Upper lobe of left lung (tissue), 6 donors: ENCODE measurements at regions not wholly inside any gene's neighbourhood (a gene's known extent, or its start where the extent isn't known, plus 50 kb on each side); places are given as distances from the start of the nearest gene placed in this dataset.

Experiments
- ATAC-seq, 2 donors: fragments of 200-7000 bp; cut with Tn5 transposase; one replicate each; pipeline ENCODE4 v1.9.1; 2022; ENCODE audit warnings: mild to moderate bottlenecking in 2 of 2, moderate library complexity in 2 of 2; ENCODE audit not compliant: low FRiP score in 2 of 2
- DNase-seq, 2 donors: peaks; one replicate each; pipeline ENCODE4 v3.0.0-alpha.2; 2019 to 2020
- H3K27ac ChIP-seq, 4 donors: fragments of 200-600 bp; sonication (generic); one replicate each; pipeline ENCODE4 v1.5.1; 2016 to 2019
- H3K27me3 ChIP-seq, 4 donors: fragments of 200-600 bp; sonication (generic); one replicate each; pipeline ENCODE4 v1.5.1; 2017 to 2019
- H3K36me3 ChIP-seq, 4 donors: fragments of 200-600 bp; sonication (generic); one replicate each; pipeline ENCODE4 v1.5.1; 2016 to 2019
- H3K4me1 ChIP-seq, 4 donors: fragments of 200-600 bp; sonication (generic); one replicate each; pipeline ENCODE4 v1.5.1; 2018 to 2019
- H3K4me3 ChIP-seq, 4 donors: fragments of 200-600 bp; sonication (generic); one replicate each; pipeline ENCODE4 v1.5.1; 2017 to 2019; ENCODE audit warnings: mild to moderate bottlenecking in 2 of 4, moderate library complexity in 1 of 4
- H3K9me3 ChIP-seq, 4 donors: fragments of 200-600 bp; sonication (generic); one replicate each; pipeline ENCODE4 v1.5.1; 2018 to 2019
- EP300 ChIP-seq, 4 donors: sonication (generic); formaldehyde crosslinking; IDR thresholded peaks; one replicate each; pipeline ENCODE4 v1.5.1; 2017; ENCODE audit warnings: antibody characterized with exemption in 4 of 4, control low read depth in 2 of 4
- POLR2A ChIP-seq, 4 donors: fragments of 450-650 bp; IDR thresholded peaks; one replicate each; pipeline ENCODE4 v1.5.1; 2016 to 2017; ENCODE audit warnings: antibody characterized with exemption in 4 of 4, mild to moderate bottlenecking in 2 of 4
- POLR2AphosphoS5 ChIP-seq, 2 donors: sonication (generic); formaldehyde crosslinking; IDR thresholded peaks; one replicate each; pipeline ENCODE4 v1.5.1; 2017; ENCODE audit warnings: antibody characterized with exemption in 2 of 2
- WGBS, 2 donors: methylation state at CpG; one replicate each; pipeline ENCODE4 v1.1.5; 2017 to 2018; 5-methylcytosine and 5-hydroxymethylcytosine counted together
- TF ChIP-seq, protein P1 (sequence below), 6 experiments: fragments of 450-650 bp in 4 of 6; fragments of 200-600 bp in 2 of 6; sonication (generic) in 2 of 6; IDR thresholded peaks; one replicate each; pipeline ENCODE4 v1.5.1; 2016 to 2019; ENCODE audit warnings: antibody characterized with exemption in 6 of 6
- donor health status: DM: no; HTN: no; CAD: no; lungs with moderate emphysema.
- donor health status: DM: no; HTN: yes; CAD: no; lungs with severe emphysema.

- DNase-seq (no peak), ATAC-seq (no peak)
- no peak overlapping the region for H3K27ac ChIP-seq
- TF ChIP-seq POLR2A (IDR thresholded peaks at IDR 0.05) (no peak), POLR2AphosphoS5 (IDR thresholded peaks at IDR 0.05) (no peak), EP300 (IDR thresholded peaks at IDR 0.05) (no peak)
- TF ChIP-seq, protein P1, sequence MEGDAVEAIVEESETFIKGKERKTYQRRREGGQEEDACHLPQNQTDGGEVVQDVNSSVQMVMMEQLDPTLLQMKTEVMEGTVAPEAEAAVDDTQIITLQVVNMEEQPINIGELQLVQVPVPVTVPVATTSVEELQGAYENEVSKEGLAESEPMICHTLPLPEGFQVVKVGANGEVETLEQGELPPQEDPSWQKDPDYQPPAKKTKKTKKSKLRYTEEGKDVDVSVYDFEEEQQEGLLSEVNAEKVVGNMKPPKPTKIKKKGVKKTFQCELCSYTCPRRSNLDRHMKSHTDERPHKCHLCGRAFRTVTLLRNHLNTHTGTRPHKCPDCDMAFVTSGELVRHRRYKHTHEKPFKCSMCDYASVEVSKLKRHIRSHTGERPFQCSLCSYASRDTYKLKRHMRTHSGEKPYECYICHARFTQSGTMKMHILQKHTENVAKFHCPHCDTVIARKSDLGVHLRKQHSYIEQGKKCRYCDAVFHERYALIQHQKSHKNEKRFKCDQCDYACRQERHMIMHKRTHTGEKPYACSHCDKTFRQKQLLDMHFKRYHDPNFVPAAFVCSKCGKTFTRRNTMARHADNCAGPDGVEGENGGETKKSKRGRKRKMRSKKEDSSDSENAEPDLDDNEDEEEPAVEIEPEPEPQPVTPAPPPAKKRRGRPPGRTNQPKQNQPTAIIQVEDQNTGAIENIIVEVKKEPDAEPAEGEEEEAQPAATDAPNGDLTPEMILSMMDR (IDR thresholded peaks at IDR 0.05): no peak
- no peaks in the 10 kb centered on the region for H3K27me3 ChIP-seq
- H3K4me3 ChIP-seq: no peak overlapping the region
- no peaks in the 10 kb centered on the region for H3K36me3 ChIP-seq
- WGBS, 2 donors: 80 to 87% methylated on average over 3 of the region's 3 CpGs
- no peaks in the 10 kb centered on the region for H3K9me3 ChIP-seq
- H3K4me1 ChIP-seq: no peaks in the 10 kb centered on the region
These were observed 362.6 kb upstream of the ADGRL4 start for GRCh38 chr1:79369091-79369490.

- no peak overlapping the region for H3K4me3 ChIP-seq
- H3K9me3 ChIP-seq: no peaks in the 10 kb centered on the region
- no peaks in the 10 kb centered on the region for H3K4me1 ChIP-seq
- TF ChIP-seq, protein P1 (IDR thresholded peaks at IDR 0.05): no peak
- no peak for TF ChIP-seq POLR2AphosphoS5 (IDR thresholded peaks at IDR 0.05)
- TF ChIP-seq POLR2A (IDR thresholded peaks at IDR 0.05): no peak
- no peak for TF ChIP-seq EP300 (IDR thresholded peaks at IDR 0.05)
- ATAC-seq (no peak), DNase-seq (no peak)
- H3K36me3 ChIP-seq: no peaks in the 10 kb centered on the region
- 56 to 78% methylated on average over 1 of the region's 1 CpG for WGBS, 2 donors
- H3K27ac ChIP-seq: no peak overlapping the region
- H3K27me3 ChIP-seq: no peaks in the 10 kb centered on the region
These were observed 358.4 kb upstream of the ADGRL4 start for GRCh38 chr1:79364896-79365295.

GRCh38 chr1:79363430-79363829 is 356.9 kb upstream of the ADGRL4 start:
- ATAC-seq (no peak), DNase-seq (no peak)

GRCh38 chr1:79362470-79362869 is 355.9 kb upstream of the ADGRL4 start:
- TF ChIP-seq EP300 (IDR thresholded peaks at IDR 0.05): no peak
- TF ChIP-seq, protein P1 (IDR thresholded peaks at IDR 0.05): no peak
- TF ChIP-seq POLR2AphosphoS5 (IDR thresholded peaks at IDR 0.05): no peak
- TF ChIP-seq POLR2A (IDR thresholded peaks at IDR 0.05): no peak
- DNase-seq (no peak), ATAC-seq (no peak)
- H3K4me1 ChIP-seq: no peaks in the 10 kb centered on the region
- H3K27me3 ChIP-seq: no peaks in the 10 kb centered on the region
- H3K9me3 ChIP-seq: no peaks in the 10 kb centered on the region
- H3K27ac ChIP-seq: no peak overlapping the region
- no peak overlapping the region for H3K4me3 ChIP-seq
- 92 to 95% methylated on average over 3 of the region's 3 CpGs for WGBS, 2 donors
- H3K36me3 ChIP-seq: no peaks in the 10 kb centered on the region

More at GRCh38 chr1:79363430-79363829, 356.9 kb upstream of the ADGRL4 start:
- Histone ChIP-seq H3K36me3 (no peaks in the 10 kb centered on the region), H3K4me3 (no peak overlapping the region), H3K4me1 (no peaks in the 10 kb centered on the region), H3K27ac (no peak overlapping the region), H3K9me3 (no peaks in the 10 kb centered on the region), H3K27me3 (no peaks in the 10 kb centered on the region)
- TF ChIP-seq POLR2AphosphoS5 (IDR thresholded peaks at IDR 0.05) (no peak), EP300 (IDR thresholded peaks at IDR 0.05) (no peak), POLR2A (IDR thresholded peaks at IDR 0.05) (no peak)
- TF ChIP-seq, protein P1 (IDR thresholded peaks at IDR 0.05): no peak

- DNase-seq (no peak), ATAC-seq (no peak)
- Histone ChIP-seq H3K4me3 (no peak overlapping the region), H3K9me3 (no peaks in the 10 kb centered on the region), H3K27me3 (no peaks in the 10 kb centered on the region), H3K36me3 (no peaks in the 10 kb centered on the region), H3K4me1 (no peaks in the 10 kb centered on the region), H3K27ac (no peak overlapping the region)
- WGBS, 2 donors: 66 to 72% methylated on average over 4 of the region's 4 CpGs
- TF ChIP-seq, protein P1 (IDR thresholded peaks at IDR 0.05): no peak
- TF ChIP-seq POLR2AphosphoS5 (IDR thresholded peaks at IDR 0.05) (no peak), EP300 (IDR thresholded peaks at IDR 0.05) (no peak), POLR2A (IDR thresholded peaks at IDR 0.05) (no peak)
These were observed 348.6 kb upstream of the ADGRL4 start for GRCh38 chr1:79355090-79355489.
